ENCODE measurements at regions not wholly inside any gene's neighbourhood (a gene's known extent, or its start where the extent isn't known, plus 50 kb on each side); places are given as distances from the start of the nearest gene placed in this dataset.
"Not testable (repeated sequence)": the region's sequence is repeated elsewhere in the genome, so short reads cannot be mapped to it uniquely, and the experiment has no call there.

DNA sequence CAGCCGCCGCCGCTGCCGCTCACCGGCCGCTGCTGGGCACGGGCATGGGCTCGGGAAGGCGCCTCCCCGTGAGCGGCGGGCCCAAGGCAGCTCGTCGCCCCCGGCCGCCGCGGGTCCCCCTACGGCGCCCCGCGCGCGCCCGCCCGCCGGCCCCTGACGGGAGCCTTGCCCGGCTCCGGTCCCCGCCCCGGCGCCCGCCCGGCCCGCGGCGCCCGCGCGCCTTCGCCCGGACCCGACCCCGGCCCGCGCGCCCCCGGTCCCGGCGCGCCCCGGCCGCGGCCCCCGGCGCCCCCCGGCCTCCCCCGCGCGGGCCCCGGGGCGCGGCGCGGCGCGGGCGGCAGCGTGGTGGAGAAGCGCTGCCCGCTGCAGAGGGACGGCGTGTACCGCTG, 177.7 kb downstream of the OR4M2 start:
- no peak overlapping the region for H3K27ac ChIP-seq (ENCODE audit: low read length)
- no peaks in the 10 kb centered on the region for H4K20me1 ChIP-seq (ENCODE audit: insufficient read depth, low read length)
- H3K4me2 ChIP-seq (ENCODE audit: low read length), result no peak overlapping the region
- TF ChIP-seq, protein P1, sequence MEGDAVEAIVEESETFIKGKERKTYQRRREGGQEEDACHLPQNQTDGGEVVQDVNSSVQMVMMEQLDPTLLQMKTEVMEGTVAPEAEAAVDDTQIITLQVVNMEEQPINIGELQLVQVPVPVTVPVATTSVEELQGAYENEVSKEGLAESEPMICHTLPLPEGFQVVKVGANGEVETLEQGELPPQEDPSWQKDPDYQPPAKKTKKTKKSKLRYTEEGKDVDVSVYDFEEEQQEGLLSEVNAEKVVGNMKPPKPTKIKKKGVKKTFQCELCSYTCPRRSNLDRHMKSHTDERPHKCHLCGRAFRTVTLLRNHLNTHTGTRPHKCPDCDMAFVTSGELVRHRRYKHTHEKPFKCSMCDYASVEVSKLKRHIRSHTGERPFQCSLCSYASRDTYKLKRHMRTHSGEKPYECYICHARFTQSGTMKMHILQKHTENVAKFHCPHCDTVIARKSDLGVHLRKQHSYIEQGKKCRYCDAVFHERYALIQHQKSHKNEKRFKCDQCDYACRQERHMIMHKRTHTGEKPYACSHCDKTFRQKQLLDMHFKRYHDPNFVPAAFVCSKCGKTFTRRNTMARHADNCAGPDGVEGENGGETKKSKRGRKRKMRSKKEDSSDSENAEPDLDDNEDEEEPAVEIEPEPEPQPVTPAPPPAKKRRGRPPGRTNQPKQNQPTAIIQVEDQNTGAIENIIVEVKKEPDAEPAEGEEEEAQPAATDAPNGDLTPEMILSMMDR (IDR thresholded peaks at IDR 0.05; ENCODE audit: low read depth, low read length), result no peak
- TF ChIP-seq EZH2phosphoT487 (IDR thresholded peaks at IDR 0.05; ENCODE audit: low read depth), result no peak
- peaks cover 2% of the 10 kb centered on the region; the same call in 1 of the 2 replicates for H3K27me3 ChIP-seq (ENCODE audit: low read depth, low read length)
- H2AFZ ChIP-seq (ENCODE audit: low read depth, low read length), result no peak overlapping the region
- H3K4me3 ChIP-seq (ENCODE audit: low read length), result no peak overlapping the region
- H3K9ac ChIP-seq (ENCODE audit: low read length), result no peak overlapping the region
- H3K79me2 ChIP-seq (ENCODE audit: low read length), result no peaks in the 10 kb centered on the region
- no peaks in the 10 kb centered on the region for H3K36me3 ChIP-seq (replicated peaks; ENCODE audit: low read depth, low read length)
- no peaks in the 10 kb centered on the region for H3K9me3 ChIP-seq (ENCODE audit: insufficient read depth, low read length)
- H3K4me1 ChIP-seq (ENCODE audit: low read length), result peaks cover 15% of the 10 kb centered on the region

DNA sequence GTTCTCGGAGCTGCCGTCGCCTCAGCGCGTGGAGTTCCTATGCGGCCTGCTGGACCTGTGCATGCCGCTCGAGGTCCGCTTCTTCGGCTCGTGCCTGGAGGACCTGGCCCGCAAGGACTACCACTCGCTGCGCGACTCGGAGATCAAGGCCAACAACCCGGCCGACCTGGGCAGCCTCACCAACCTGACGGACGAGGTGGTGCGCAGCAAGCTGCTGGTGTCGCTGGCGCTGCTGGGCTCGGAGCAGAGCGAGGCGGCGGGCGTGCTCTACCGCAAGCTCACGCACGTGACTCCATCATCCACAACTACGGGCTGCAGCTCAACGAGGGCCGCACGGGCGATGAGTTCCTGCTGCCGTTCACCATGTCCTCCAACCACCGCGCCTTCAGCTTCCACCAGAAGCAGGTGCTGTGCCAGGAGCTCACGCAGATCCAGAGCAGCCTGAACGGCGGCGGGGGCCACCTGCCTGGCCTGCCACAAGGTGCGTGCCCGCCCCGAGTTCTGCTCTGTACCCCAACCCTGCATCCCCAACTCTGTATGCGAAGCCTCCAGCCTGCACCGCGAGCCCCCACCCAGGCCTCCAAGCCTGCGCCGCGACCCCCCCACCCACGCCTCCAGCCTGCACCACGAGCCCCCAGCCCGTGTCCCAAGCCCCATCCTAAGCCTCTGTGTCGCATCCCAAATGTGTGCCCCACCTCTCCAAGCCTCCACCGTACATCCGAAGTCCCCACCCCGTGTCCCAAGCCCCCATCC, 178.2 kb downstream of the OR4M2 start:
- Histone ChIP-seq H2AFZ (ENCODE audit: low read depth, low read length) (no peak overlapping the region), H3K4me2 (ENCODE audit: low read length) (no peak overlapping the region)

DNA sequence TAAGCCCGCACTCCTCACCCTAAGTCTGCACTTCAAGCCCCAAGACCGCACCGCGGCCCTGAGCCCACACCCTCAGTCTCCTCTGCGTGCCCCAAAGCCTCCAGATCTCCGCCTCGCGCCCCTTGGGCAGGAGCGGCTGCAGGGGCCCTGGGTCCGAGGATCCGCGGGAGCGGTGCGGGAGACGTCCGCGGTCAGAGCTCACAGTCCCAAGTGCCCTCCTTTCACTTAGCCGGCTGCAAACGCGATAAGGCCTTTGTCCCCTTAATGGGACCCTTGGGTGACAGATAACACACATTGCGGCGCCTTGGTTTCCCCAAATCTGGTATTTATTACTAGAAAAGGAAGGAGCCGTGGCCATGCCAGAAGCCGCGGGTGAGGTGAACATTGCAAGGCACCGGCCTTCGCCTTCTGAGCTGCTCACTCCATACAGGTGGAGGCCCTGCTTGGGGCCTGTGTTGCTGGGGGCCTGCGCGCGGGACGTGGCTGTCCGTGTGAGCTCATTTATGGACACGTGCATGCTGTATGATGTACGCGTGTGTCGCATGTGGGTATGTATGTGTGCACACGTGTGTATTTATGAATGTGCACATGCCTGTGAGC, 178.9 kb downstream of the OR4M2 start:
- not testable (repeated sequence) for H3K4me3 ChIP-seq (ENCODE audit: low read length); H3K9me3 ChIP-seq (ENCODE audit: insufficient read depth, low read length); H3K4me1 ChIP-seq (ENCODE audit: low read length); H2AFZ ChIP-seq (ENCODE audit: low read depth, low read length); H3K9ac ChIP-seq (ENCODE audit: low read length); H3K4me2 ChIP-seq (ENCODE audit: low read length); H3K27me3 ChIP-seq (ENCODE audit: low read depth, low read length); H3K36me3 ChIP-seq (replicated peaks; ENCODE audit: low read depth, low read length); H3K79me2 ChIP-seq (ENCODE audit: low read length); H3K27ac ChIP-seq (ENCODE audit: low read length); H4K20me1 ChIP-seq (ENCODE audit: insufficient read depth, low read length)

More for the DNA sequence above, 178.2 kb downstream of the OR4M2 start:
- TF ChIP-seq, protein P1 (IDR thresholded peaks at IDR 0.05; ENCODE audit: low read depth, low read length), result no peak
- no peak for TF ChIP-seq EZH2phosphoT487 (IDR thresholded peaks at IDR 0.05; ENCODE audit: low read depth)
- no peaks in the 10 kb centered on the region for H3K9me3 ChIP-seq (ENCODE audit: insufficient read depth, low read length)
- H4K20me1 ChIP-seq (ENCODE audit: insufficient read depth, low read length), result no peaks in the 10 kb centered on the region
- peaks cover 2% of the 10 kb centered on the region; the same call in 1 of the 2 replicates for H3K27me3 ChIP-seq (ENCODE audit: low read depth, low read length)
- no peak overlapping the region for H3K27ac ChIP-seq (ENCODE audit: low read length)
- H3K79me2 ChIP-seq (ENCODE audit: low read length), result no peaks in the 10 kb centered on the region
- no peak overlapping the region for H3K4me3 ChIP-seq (ENCODE audit: low read length)
- no peaks in the 10 kb centered on the region for H3K36me3 ChIP-seq (replicated peaks; ENCODE audit: low read depth, low read length)
- H3K9ac ChIP-seq (ENCODE audit: low read length), result no peak overlapping the region
- peaks cover 11% of the 10 kb centered on the region for H3K4me1 ChIP-seq (ENCODE audit: low read length)

DNA sequence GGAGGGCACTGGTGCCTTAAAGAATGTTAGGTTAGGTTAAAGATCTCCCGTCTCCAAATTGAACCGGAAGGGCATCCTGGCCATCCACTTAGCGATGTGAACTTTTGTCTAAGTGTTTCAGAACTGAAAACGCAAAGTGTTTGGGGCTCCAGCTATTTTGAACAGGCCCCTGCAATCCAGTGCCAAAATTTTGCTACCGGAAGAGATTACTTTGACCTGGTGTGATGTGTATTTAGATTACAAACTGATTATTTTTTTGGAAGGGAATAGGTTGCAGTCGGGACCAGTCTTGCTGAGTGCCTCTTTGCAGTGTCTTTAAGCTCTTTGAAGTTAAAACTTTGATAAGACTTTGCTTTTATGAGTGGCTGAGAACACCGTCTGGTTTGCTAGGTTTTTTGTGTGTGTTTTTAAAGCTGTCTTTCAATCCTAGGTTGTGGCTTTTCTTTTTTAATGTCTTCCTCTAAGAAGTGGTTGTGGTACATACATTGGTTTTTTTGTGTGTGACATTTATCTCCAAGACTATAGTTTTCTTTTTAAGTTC, 179.6 kb downstream of the OR4M2 start:
- TF ChIP-seq, protein P1 (IDR thresholded peaks at IDR 0.05; ENCODE audit: low read depth, low read length), result no peak
- no peak for TF ChIP-seq EZH2phosphoT487 (IDR thresholded peaks at IDR 0.05; ENCODE audit: low read depth)
- Histone ChIP-seq H3K36me3 (replicated peaks; ENCODE audit: low read depth, low read length) (no peaks in the 10 kb centered on the region), H3K79me2 (ENCODE audit: low read length) (no peaks in the 10 kb centered on the region), H3K27ac (ENCODE audit: low read length) (no peak overlapping the region), H3K9ac (ENCODE audit: low read length) (no peak overlapping the region), H3K4me1 (ENCODE audit: low read length) (no peaks in the 10 kb centered on the region), H4K20me1 (ENCODE audit: insufficient read depth, low read length) (no peaks in the 10 kb centered on the region), H3K4me2 (ENCODE audit: low read length) (no peak overlapping the region), H3K4me3 (ENCODE audit: low read length) (no peak overlapping the region), H3K9me3 (ENCODE audit: insufficient read depth, low read length) (no peaks in the 10 kb centered on the region), H3K27me3 (ENCODE audit: low read depth, low read length) (peaks cover 2% of the 10 kb centered on the region; the same call in 1 of the 2 replicates), H2AFZ (ENCODE audit: low read depth, low read length) (no peak overlapping the region)

Measured in OCI-LY3 (cell line).